GM13977 (cell line): ENCODE measurements at regions not wholly inside any gene's neighbourhood (a gene's known extent, or its start where the extent isn't known, plus 50 kb on each side); places are given as distances from the start of the nearest gene placed in this dataset.
"Not testable (repeated sequence)": the region's sequence is repeated elsewhere in the genome, so short reads cannot be mapped to it uniquely, and the experiment has no call there.

Experiments
- DNase-seq: peaks from one replicate; pipeline ENCODE4 v3.0.0; 2012; ENCODE audit warnings: low spot score
- CTCF ChIP-seq: IDR thresholded peaks from 2 replicates; pipeline ENCODE4 v1.5.1; 2012; ENCODE audit warnings: mild to moderate bottlenecking, control low read depth; ENCODE audit not compliant: insufficient read depth; ENCODE audit errors: extremely low read depth, missing control alignments
- in situ Hi-C: fragments of 300-500 bp; cut with MboI; formaldehyde crosslinking; loops from one replicate; pipeline ENCODE4 v1.12.0; 2022; ENCODE audit warnings: low sequenced_read_pairs, low pct_unique_long_range_greater_than_20kb, mixed read lengths, inconsistent platforms; ENCODE audit not compliant: unreplicated experiment

GRCh38 chr2:239831861-239832489 lies 193.2 kb downstream of the NDUFA10 start:
- DNase-seq: no peak
- TF ChIP-seq CTCF: no peak
- in situ Hi-C loops: no loop called here

- in situ Hi-C loops: no loop called here
- TF ChIP-seq CTCF: no peak
- DNase-seq: no peak
Observed at GRCh38 chr2:239831001-239831731, 194.0 kb downstream of the NDUFA10 start.

- no peak for DNase-seq
- in situ Hi-C loops: no loop called here
Observed at GRCh38 chr2:239830121-239831000, 194.8 kb downstream of the NDUFA10 start.

GRCh38 chr2:239829326-239829725 lies 195.8 kb downstream of the NDUFA10 start:
- no peak for TF ChIP-seq CTCF
- no peak for DNase-seq
- in situ Hi-C loops: no loop called here

More at GRCh38 chr2:239830121-239831000, 194.8 kb downstream of the NDUFA10 start:
- no peak for TF ChIP-seq CTCF

GRCh38 chr2:239828973-239829275 lies 196.2 kb downstream of the NDUFA10 start:
- DNase-seq, in situ Hi-C loops: not testable (repeated sequence)

- no peak for DNase-seq
- TF ChIP-seq CTCF: no peak
- in situ Hi-C loops: no loop called here
Observed at GRCh38 chr2:239828192-239828972, 196.8 kb downstream of the NDUFA10 start.
